HCT116 (cell line): ENCODE measurements at regions not wholly inside any gene's neighbourhood (a gene's known extent, or its start where the extent isn't known, plus 50 kb on each side); places are given as distances from the start of the nearest gene placed in this dataset.

Experiments used
- CTCF ChIP-seq, 3 experiments: fragments of 200-600 bp in 1 of 3; sonication (generic) in 1 of 3; IDR thresholded peaks in 2 of 3; conservative IDR thresholded peaks in 1 of 3; 2 replicates each; pipeline ENCODE4 v1.5.1; 2012 to 2017; ENCODE audit warnings: low read depth in 2 of 3, low read length in 2 of 3, antibody characterized with exemption in 1 of 3, borderline replicate concordance in 1 of 3, control low read depth in 1 of 3, mild to moderate bottlenecking in 1 of 3, mixed read lengths in 1 of 3, mixed run types in 1 of 3, moderate library complexity in 1 of 3; ENCODE audit not compliant: insufficient read depth in 1 of 3
- EZH2 ChIP-seq: fragments of 200-600 bp; sonication (generic); IDR thresholded peaks from 2 replicates; pipeline ENCODE4 v1.6.1; 2017; ENCODE audit warnings: antibody characterized with exemption, mixed run types
- EZH2phosphoT487 ChIP-seq: fragments of 200-600 bp; IDR thresholded peaks from 2 replicates; pipeline ENCODE4 v1.6.1; 2018; ENCODE audit warnings: antibody characterized with exemption, borderline replicate concordance
- FOSL1 ChIP-seq: IDR thresholded peaks from 2 replicates; pipeline ENCODE4 v1.6.1; 2012; ENCODE audit warnings: low read depth
- JUND ChIP-seq: IDR thresholded peaks from 2 replicates; pipeline ENCODE4 v1.6.1; 2012
- MAX ChIP-seq: IDR thresholded peaks from 2 replicates; pipeline ENCODE4 v1.6.1; 2012
- POLR2A ChIP-seq: IDR thresholded peaks from 2 replicates; pipeline ENCODE4 v1.7.0; 2011; ENCODE audit warnings: borderline replicate concordance; ENCODE audit not compliant: insufficient read depth, insufficient read length; ENCODE audit errors: extremely low read depth
- POLR2AphosphoS5 ChIP-seq: IDR thresholded peaks from 2 replicates; pipeline ENCODE4 v1.6.1; 2011; ENCODE audit warnings: mild to moderate bottlenecking, low read depth, low read length, moderate library complexity
- RAD21 ChIP-seq: IDR thresholded peaks from 2 replicates; pipeline ENCODE4 v1.6.1; 2012; ENCODE audit warnings: low read depth, mild to moderate bottlenecking
- SP1 ChIP-seq: IDR thresholded peaks from 2 replicates; pipeline ENCODE4 v1.6.1; 2012; ENCODE audit warnings: low read depth
- SRF ChIP-seq: IDR thresholded peaks from 2 replicates; pipeline ENCODE4 v1.6.1; 2012; ENCODE audit warnings: low read depth
- TCF7L2 ChIP-seq: IDR thresholded peaks from 2 replicates; pipeline ENCODE4 v1.7.0; 2011; ENCODE audit warnings: borderline replicate concordance, inconsistent platforms; ENCODE audit not compliant: insufficient read depth, insufficient read length; ENCODE audit errors: extremely low read depth
- ZNF274 ChIP-seq: fragments of 200-500 bp; sonication (Bioruptor generic); IDR thresholded peaks from 2 replicates; pipeline ENCODE4 v1.6.1; 2014; ENCODE audit warnings: mild to moderate bottlenecking, low read depth, low read length, inconsistent platforms

GRCh38 chr4:13722649-13723048, 95.1 kb upstream of the BOD1L1 start:
- no peak for TF ChIP-seq EZH2
- no peak for TF ChIP-seq CTCF (IDR thresholded peaks at IDR 0.05 in 2 of 3, conservative IDR thresholded peaks at IDR 0.05 in 1 of 3; ENCODE audit: borderline replicate concordance in 1 of 3, insufficient read depth in 1 of 3, low read depth in 2 of 3, low read length in 2 of 3)
- no peak for TF ChIP-seq JUND
- TF ChIP-seq TCF7L2 = no peak
- no peak for TF ChIP-seq RAD21
- no peak for TF ChIP-seq POLR2A
- no peak for TF ChIP-seq ZNF274
- TF ChIP-seq FOSL1 = no peak
- no peak for TF ChIP-seq EZH2phosphoT487
- TF ChIP-seq MAX = no peak
- TF ChIP-seq SP1 = no peak
- no peak for TF ChIP-seq POLR2AphosphoS5
- TF ChIP-seq SRF = no peak
